Germinal center (tissue), 1 donor: ENCODE measurements at regions not wholly inside any gene's neighbourhood (a gene's known extent, or its start where the extent isn't known, plus 50 kb on each side); places are given as distances from the start of the nearest gene placed in this dataset.

Experiments used
- DNase-seq: peaks from one replicate; pipeline ENCODE4 v3.0.0; 2012; ENCODE audit warnings: mixed read lengths, low spot score

GRCh38 chr14:42732005-42732404 lies 1125.3 kb downstream of the LRFN5 start:
- DNase-seq: no peak

GRCh38 chr14:42731480-42731879 lies 1124.8 kb downstream of the LRFN5 start:
- DNase-seq: no peak

GRCh38 chr14:42729681-42730080 lies 1123.0 kb downstream of the LRFN5 start:
- no peak for DNase-seq

GRCh38 chr14:42719391-42719790 lies 1112.7 kb downstream of the LRFN5 start:
- DNase-seq: no peak

GRCh38 chr14:42715316-42715715 lies 1108.6 kb downstream of the LRFN5 start:
- DNase-seq: no peak

- no peak for DNase-seq
These were observed 1103.4 kb downstream of the LRFN5 start for GRCh38 chr14:42710071-42710470.

- DNase-seq: no peak
These were observed 1096.8 kb downstream of the LRFN5 start for GRCh38 chr14:42703501-42703900.

GRCh38 chr14:42687421-42687820 lies 1080.7 kb downstream of the LRFN5 start:
- DNase-seq: no peak

- no peak for DNase-seq
These were observed 1077.0 kb downstream of the LRFN5 start for GRCh38 chr14:42683707-42684106.

- no peak for DNase-seq
These were observed 1070.0 kb downstream of the LRFN5 start for GRCh38 chr14:42676636-42677035.

GRCh38 chr14:42673963-42674362 lies 1067.3 kb downstream of the LRFN5 start:
- no peak for DNase-seq

- no peak for DNase-seq
These were observed 1065.0 kb downstream of the LRFN5 start for GRCh38 chr14:42671636-42672035.

- DNase-seq: no peak
These were observed 1058.4 kb downstream of the LRFN5 start for GRCh38 chr14:42665083-42665482.

GRCh38 chr14:42664190-42664589 lies 1057.5 kb downstream of the LRFN5 start:
- no peak for DNase-seq

- no peak for DNase-seq
These were observed 1048.0 kb downstream of the LRFN5 start for GRCh38 chr14:42654707-42655106.

- no peak for DNase-seq
These were observed 1036.1 kb downstream of the LRFN5 start for GRCh38 chr14:42642787-42643186.

- no peak for DNase-seq
These were observed 1026.9 kb downstream of the LRFN5 start for GRCh38 chr14:42633504-42634095.

GRCh38 chr14:42629553-42629952 lies 1022.9 kb downstream of the LRFN5 start:
- DNase-seq: no peak

GRCh38 chr14:42628602-42629001 lies 1021.9 kb downstream of the LRFN5 start:
- DNase-seq: no peak

- no peak for DNase-seq
These were observed 1020.3 kb downstream of the LRFN5 start for GRCh38 chr14:42626986-42627385.

- no peak for DNase-seq
These were observed 1018.5 kb downstream of the LRFN5 start for GRCh38 chr14:42624980-42625761.

- DNase-seq: no peak
These were observed 1010.3 kb downstream of the LRFN5 start for GRCh38 chr14:42617005-42617404.

GRCh38 chr14:42606839-42607238 lies 1000.2 kb downstream of the LRFN5 start:
- no peak for DNase-seq

- no peak for DNase-seq
These were observed 995.7 kb downstream of the LRFN5 start for GRCh38 chr14:42602336-42602845.
